ENCODE measurements at regions not wholly inside any gene's neighbourhood (a gene's known extent, or its start where the extent isn't known, plus 50 kb on each side); places are given as distances from the start of the nearest gene placed in this dataset.

DNA sequence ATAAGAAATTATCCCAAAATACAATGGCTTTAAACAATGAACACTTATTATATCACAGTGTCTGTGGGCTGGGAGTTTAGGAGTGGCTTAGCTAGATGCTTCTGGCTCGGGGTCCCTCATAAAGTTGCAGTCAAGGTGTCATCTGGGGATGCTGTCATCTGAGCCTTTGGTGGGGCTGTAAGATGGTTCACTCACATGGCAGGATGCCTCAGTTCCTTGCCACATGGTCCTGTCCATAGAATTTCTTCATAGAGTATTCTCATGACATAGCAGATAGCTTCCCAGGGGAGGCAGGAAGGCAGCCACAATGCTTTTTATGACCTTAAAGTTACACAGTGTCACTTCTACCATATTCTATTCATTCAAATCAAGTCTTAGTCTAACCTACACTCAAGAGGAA lies 51.2 kb upstream of the HMHB1 start:
- CTCF ChIA-PET (ENCODE audit: partially characterized antibody), result interaction anchor here (1.3 kb wide), 1 partner anchor 63 kb away, joined by 3 read pairs; no protein-coding TSS in a partner anchor
- H2BK20ac ChIP-seq (ENCODE audit: low read length), result no peak overlapping the region
- no peak overlapping the region for H4K5ac ChIP-seq (ENCODE audit: insufficient read length, low read depth, low read length)
- no peak overlapping the region for H3K56ac ChIP-seq (replicated peaks; ENCODE audit: insufficient read length, low read depth, low read length)
- H2BK12ac ChIP-seq (ENCODE audit: low read depth, low read length), result no peak overlapping the region
- H2BK120ac ChIP-seq (replicated peaks; ENCODE audit: low read depth, low read length), result no peak overlapping the region
- H3K4me3 ChIP-seq (ENCODE audit: extremely low read depth in 1 of 4, insufficient read depth in 2 of 4, low read depth in 3 of 4, low read length in 4 of 4), result no peak overlapping the region
- H3K4ac ChIP-seq (replicated peaks; ENCODE audit: insufficient read length, low read depth, low read length), result no peak overlapping the region
- H3K23me2 ChIP-seq (ENCODE audit: low read depth, low read length), result no peaks in the 10 kb centered on the region
- no peaks in the 10 kb centered on the region for H3K36me3 ChIP-seq (ENCODE audit: control insufficient read depth in 2 of 4, insufficient read depth in 4 of 4, low read length in 3 of 4)
- no peak overlapping the region for H2AFZ ChIP-seq (ENCODE audit: low read length)
- H3K9me3 ChIP-seq (ENCODE audit: insufficient read depth in 2 of 2, low read depth in 1 of 2, low read length in 1 of 2), result no peaks in the 10 kb centered on the region
- H4K8ac ChIP-seq (ENCODE audit: extremely low read depth, insufficient read depth, low read length), result no peak overlapping the region
- H3K9ac ChIP-seq (replicated peaks in 1 of 4; ENCODE audit: extremely low read depth in 1 of 4, low read depth in 3 of 4, low read length in 3 of 4), result no peak overlapping the region
- H3K18ac ChIP-seq (ENCODE audit: extremely low read depth, low read length), result no peak overlapping the region
- no peak overlapping the region for H3K23ac ChIP-seq (ENCODE audit: insufficient read length)
- H3K4me1 ChIP-seq (replicated peaks in 1 of 4; ENCODE audit: control insufficient read depth in 3 of 4, insufficient read depth in 4 of 4, low read length in 3 of 4), result no peaks in the 10 kb centered on the region
- H3K14ac ChIP-seq (ENCODE audit: insufficient read length), result no peak overlapping the region
- H3K27ac ChIP-seq (ENCODE audit: low read depth, low read length), result no peak overlapping the region
- FAIRE-seq (no peak), DNase-seq (ENCODE audit: low read depth in 1 of 2, low spot score in 2 of 2) (no peak)
- no peak overlapping the region for H2BK5ac ChIP-seq (ENCODE audit: low read depth, low read length)
- 92% methylated on average over 1 of the region's 1 CpG; no CpG with 5 or more reads in 1 of the 2 experiments for WGBS, 2 experiments (ENCODE audit: extremely low coverage in 1 of 2, insufficient coverage in 1 of 2, insufficient read length in 1 of 2, insufficient replicate concordance in 2 of 2, low coverage in 1 of 2, low lambda C conversion rate in 2 of 2, missing lambda C conversion rate in 1 of 2)
- POLR2A ChIA-PET (ENCODE audit: partially characterized antibody), result no interaction called here
- no peak overlapping the region for H2BK15ac ChIP-seq (ENCODE audit: low read length)
- no peaks in the 10 kb centered on the region for H3K79me2 ChIP-seq (ENCODE audit: control insufficient read depth in 1 of 2, insufficient read depth in 2 of 2, low read length in 2 of 2)
- no peak overlapping the region for H2AK5ac ChIP-seq (ENCODE audit: low read depth, low read length)
- no peaks in the 10 kb centered on the region for H3K27me3 ChIP-seq (replicated peaks in 1 of 4; ENCODE audit: control insufficient read depth in 3 of 4, extremely low read depth in 1 of 4, insufficient read depth in 3 of 4, low read length in 3 of 4)
- no peak overlapping the region for H4K91ac ChIP-seq (replicated peaks; ENCODE audit: insufficient read length, low read length)
- H4K20me1 ChIP-seq (replicated peaks in 1 of 2; ENCODE audit: control insufficient read depth in 1 of 2, insufficient read depth in 2 of 2, low read length in 2 of 2), result no peaks in the 10 kb centered on the region
- no peaks in the 10 kb centered on the region for H3K79me1 ChIP-seq (ENCODE audit: low read depth, low read length)
- no peak overlapping the region for H3K4me2 ChIP-seq (ENCODE audit: insufficient read depth in 1 of 2, low read depth in 2 of 2, low read length in 2 of 2)
- no peak for TF ChIP-seq BCL11A (IDR thresholded peaks at IDR 0.05; ENCODE audit: low read depth in 2 of 2, low read length in 2 of 2)
